ENCODE measurements at regions not wholly inside any gene's neighbourhood (a gene's known extent, or its start where the extent isn't known, plus 50 kb on each side); places are given as distances from the start of the nearest gene placed in this dataset.

GRCh38 chr6:21396313-21396712 is 197.2 kb upstream of the SOX4 start:
- no peaks in the 10 kb centered on the region for H3K79me2 ChIP-seq (ENCODE audit: control insufficient read depth, insufficient read depth, low read length)
- H3K4me1 ChIP-seq (ENCODE audit: control insufficient read depth, extremely low read depth, insufficient read depth, low read length): no peaks in the 10 kb centered on the region
- peak; percentile 52 to 93 for DNase-seq (ENCODE audit: low read depth in 2 of 2)
- TF ChIP-seq CTCF (conservative IDR thresholded peaks at IDR 0.05 in 1 of 2, IDR thresholded peaks at IDR 0.05 in 1 of 2; ENCODE audit: low read depth in 1 of 2, low read length in 2 of 2): no peak
- no peak for TF ChIP-seq EZH2 (IDR thresholded peaks at IDR 0.05; ENCODE audit: low read length, missing control alignments)
- H4K20me1 ChIP-seq (ENCODE audit: control insufficient read depth, extremely low read depth, insufficient read depth, low read length): no peaks in the 10 kb centered on the region
- no peak overlapping the region for H2AFZ ChIP-seq (ENCODE audit: low read length)
- H3K4me3 ChIP-seq (replicated peaks in 1 of 4; ENCODE audit: control extremely low read depth in 1 of 4, insufficient read depth in 1 of 4, low read depth in 3 of 4, low read length in 4 of 4): no peak overlapping the region
- no peaks in the 10 kb centered on the region for H3K9me3 ChIP-seq (ENCODE audit: control insufficient read depth, insufficient read depth, low read depth, low read length)
- no peaks in the 10 kb centered on the region for H3K36me3 ChIP-seq (ENCODE audit: control insufficient read depth, insufficient read depth, low read length)
- no peaks in the 10 kb centered on the region for H3K27me3 ChIP-seq (ENCODE audit: control insufficient read depth, insufficient read depth, low read length)
- no peak overlapping the region for H3K4me2 ChIP-seq (ENCODE audit: extremely low read depth, insufficient read depth, low read length)
- no peak overlapping the region for H3K27ac ChIP-seq (ENCODE audit: insufficient read depth, low read length)
- no peak overlapping the region for H3K9ac ChIP-seq (ENCODE audit: insufficient read depth, low read length)

- DNase-seq (ENCODE audit: low read depth in 2 of 2): no peak
- Histone ChIP-seq H3K4me3 (replicated peaks in 1 of 4; ENCODE audit: control extremely low read depth in 1 of 4, insufficient read depth in 1 of 4, low read depth in 3 of 4, low read length in 4 of 4) (no peak overlapping the region), H3K9ac (ENCODE audit: insufficient read depth, low read length) (no peak overlapping the region), H2AFZ (ENCODE audit: low read length) (no peak overlapping the region), H4K20me1 (ENCODE audit: control insufficient read depth, extremely low read depth, insufficient read depth, low read length) (no peaks in the 10 kb centered on the region), H3K4me2 (ENCODE audit: extremely low read depth, insufficient read depth, low read length) (no peak overlapping the region), H3K79me2 (ENCODE audit: control insufficient read depth, insufficient read depth, low read length) (no peaks in the 10 kb centered on the region), H3K36me3 (ENCODE audit: control insufficient read depth, insufficient read depth, low read length) (no peaks in the 10 kb centered on the region), H3K27ac (ENCODE audit: insufficient read depth, low read length) (no peak overlapping the region), H3K4me1 (ENCODE audit: control insufficient read depth, extremely low read depth, insufficient read depth, low read length) (no peaks in the 10 kb centered on the region), H3K27me3 (ENCODE audit: control insufficient read depth, insufficient read depth, low read length) (no peaks in the 10 kb centered on the region), H3K9me3 (ENCODE audit: control insufficient read depth, insufficient read depth, low read depth, low read length) (no peaks in the 10 kb centered on the region)
- TF ChIP-seq CTCF (conservative IDR thresholded peaks at IDR 0.05 in 1 of 2, IDR thresholded peaks at IDR 0.05 in 1 of 2; ENCODE audit: low read depth in 1 of 2, low read length in 2 of 2): no peak
- TF ChIP-seq EZH2 (IDR thresholded peaks at IDR 0.05; ENCODE audit: low read length, missing control alignments): no peak
Observed at GRCh38 chr6:21398741-21399325, 194.7 kb upstream of the SOX4 start.

- Histone ChIP-seq H3K4me3 (replicated peaks in 1 of 4; ENCODE audit: control extremely low read depth in 1 of 4, insufficient read depth in 1 of 4, low read depth in 3 of 4, low read length in 4 of 4) (no peak overlapping the region), H4K20me1 (ENCODE audit: control insufficient read depth, extremely low read depth, insufficient read depth, low read length) (no peaks in the 10 kb centered on the region), H3K9ac (ENCODE audit: insufficient read depth, low read length) (no peak overlapping the region), H3K36me3 (ENCODE audit: control insufficient read depth, insufficient read depth, low read length) (no peaks in the 10 kb centered on the region), H3K4me1 (ENCODE audit: control insufficient read depth, extremely low read depth, insufficient read depth, low read length) (no peaks in the 10 kb centered on the region), H3K27ac (ENCODE audit: insufficient read depth, low read length) (no peak overlapping the region), H3K4me2 (ENCODE audit: extremely low read depth, insufficient read depth, low read length) (no peak overlapping the region), H3K27me3 (ENCODE audit: control insufficient read depth, insufficient read depth, low read length) (no peaks in the 10 kb centered on the region), H3K79me2 (ENCODE audit: control insufficient read depth, insufficient read depth, low read length) (no peaks in the 10 kb centered on the region), H2AFZ (ENCODE audit: low read length) (no peak overlapping the region), H3K9me3 (ENCODE audit: control insufficient read depth, insufficient read depth, low read depth, low read length) (no peaks in the 10 kb centered on the region)
- DNase-seq (ENCODE audit: low read depth in 2 of 2): peak; percentile 62 to 81
- TF ChIP-seq CTCF (conservative IDR thresholded peaks at IDR 0.05 in 1 of 2, IDR thresholded peaks at IDR 0.05 in 1 of 2; ENCODE audit: low read depth in 1 of 2, low read length in 2 of 2) (no peak), EZH2 (IDR thresholded peaks at IDR 0.05; ENCODE audit: low read length, missing control alignments) (no peak)
Observed at GRCh38 chr6:21402368-21402767, 191.2 kb upstream of the SOX4 start.

All from fibroblast of lung (primary cell).